HL-60 (cell line): ENCODE measurements at regions not wholly inside any gene's neighbourhood (a gene's known extent, or its start where the extent isn't known, plus 50 kb on each side); places are given as distances from the start of the nearest gene placed in this dataset.

Experiments
- DNase-seq, 2 experiments: peaks; one replicate each; pipeline ENCODE4 v3.0.0-alpha.2; 2010 to 2020; ENCODE audit warnings: low read depth in 1 of 2, low spot score in 1 of 2
- H3K27ac ChIP-seq: fragments of 250-450 bp; sonication (Bioruptor Pico); replicated peaks from 2 replicates; pipeline ENCODE4 v1.5.1; 2020; ENCODE audit warnings: mild to moderate bottlenecking, moderate library complexity
- H3K27me3 ChIP-seq: fragments of 250-450 bp; sonication (Bioruptor Pico); 2 replicates; pipeline ENCODE4 v1.5.1; 2021; ENCODE audit warnings: mild to moderate bottlenecking, moderate library complexity; ENCODE audit not compliant: insufficient read depth, poor library complexity, severe bottlenecking
- H3K4me3 ChIP-seq: replicated peaks from 2 replicates; pipeline ENCODE4 v1.5.1; 2011; ENCODE audit warnings: mild to moderate bottlenecking, control low read depth, low read length; ENCODE audit not compliant: insufficient read depth
- GABPA ChIP-seq: IDR thresholded peaks from 2 replicates; pipeline ENCODE4 v1.6.1; 2012; ENCODE audit warnings: low read depth
- POLR2AphosphoS5 ChIP-seq: IDR thresholded peaks from 2 replicates; pipeline ENCODE4 v1.6.1; 2012; ENCODE audit warnings: low read depth
- SPI1 ChIP-seq: IDR thresholded peaks from 2 replicates; pipeline ENCODE4 v1.6.1; 2012; ENCODE audit warnings: low read depth, mild to moderate bottlenecking, borderline replicate concordance
- TF ChIP-seq, protein P1 (sequence below): IDR thresholded peaks from one replicate; pipeline ENCODE4 v1.5.1; 2011; ENCODE audit warnings: low read length, control low read depth, inconsistent platforms; ENCODE audit not compliant: insufficient read depth
- TF ChIP-seq, protein P2 (sequence below): IDR thresholded peaks from 2 replicates; pipeline ENCODE4 v1.6.1; 2012; ENCODE audit warnings: low read depth; ENCODE audit not compliant: insufficient replicate concordance

GRCh38 chr1:113282893-113283285 is 107.4 kb upstream of the MAGI3 start:
- Histone ChIP-seq H3K27ac (no peak overlapping the region), H3K4me3 (no peak overlapping the region), H3K27me3 (no peaks in the 10 kb centered on the region)
- TF ChIP-seq, protein P1, sequence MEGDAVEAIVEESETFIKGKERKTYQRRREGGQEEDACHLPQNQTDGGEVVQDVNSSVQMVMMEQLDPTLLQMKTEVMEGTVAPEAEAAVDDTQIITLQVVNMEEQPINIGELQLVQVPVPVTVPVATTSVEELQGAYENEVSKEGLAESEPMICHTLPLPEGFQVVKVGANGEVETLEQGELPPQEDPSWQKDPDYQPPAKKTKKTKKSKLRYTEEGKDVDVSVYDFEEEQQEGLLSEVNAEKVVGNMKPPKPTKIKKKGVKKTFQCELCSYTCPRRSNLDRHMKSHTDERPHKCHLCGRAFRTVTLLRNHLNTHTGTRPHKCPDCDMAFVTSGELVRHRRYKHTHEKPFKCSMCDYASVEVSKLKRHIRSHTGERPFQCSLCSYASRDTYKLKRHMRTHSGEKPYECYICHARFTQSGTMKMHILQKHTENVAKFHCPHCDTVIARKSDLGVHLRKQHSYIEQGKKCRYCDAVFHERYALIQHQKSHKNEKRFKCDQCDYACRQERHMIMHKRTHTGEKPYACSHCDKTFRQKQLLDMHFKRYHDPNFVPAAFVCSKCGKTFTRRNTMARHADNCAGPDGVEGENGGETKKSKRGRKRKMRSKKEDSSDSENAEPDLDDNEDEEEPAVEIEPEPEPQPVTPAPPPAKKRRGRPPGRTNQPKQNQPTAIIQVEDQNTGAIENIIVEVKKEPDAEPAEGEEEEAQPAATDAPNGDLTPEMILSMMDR: no peak
- no peak for TF ChIP-seq POLR2AphosphoS5
- TF ChIP-seq SPI1: no peak
- TF ChIP-seq GABPA: no peak
- TF ChIP-seq, protein P2, sequence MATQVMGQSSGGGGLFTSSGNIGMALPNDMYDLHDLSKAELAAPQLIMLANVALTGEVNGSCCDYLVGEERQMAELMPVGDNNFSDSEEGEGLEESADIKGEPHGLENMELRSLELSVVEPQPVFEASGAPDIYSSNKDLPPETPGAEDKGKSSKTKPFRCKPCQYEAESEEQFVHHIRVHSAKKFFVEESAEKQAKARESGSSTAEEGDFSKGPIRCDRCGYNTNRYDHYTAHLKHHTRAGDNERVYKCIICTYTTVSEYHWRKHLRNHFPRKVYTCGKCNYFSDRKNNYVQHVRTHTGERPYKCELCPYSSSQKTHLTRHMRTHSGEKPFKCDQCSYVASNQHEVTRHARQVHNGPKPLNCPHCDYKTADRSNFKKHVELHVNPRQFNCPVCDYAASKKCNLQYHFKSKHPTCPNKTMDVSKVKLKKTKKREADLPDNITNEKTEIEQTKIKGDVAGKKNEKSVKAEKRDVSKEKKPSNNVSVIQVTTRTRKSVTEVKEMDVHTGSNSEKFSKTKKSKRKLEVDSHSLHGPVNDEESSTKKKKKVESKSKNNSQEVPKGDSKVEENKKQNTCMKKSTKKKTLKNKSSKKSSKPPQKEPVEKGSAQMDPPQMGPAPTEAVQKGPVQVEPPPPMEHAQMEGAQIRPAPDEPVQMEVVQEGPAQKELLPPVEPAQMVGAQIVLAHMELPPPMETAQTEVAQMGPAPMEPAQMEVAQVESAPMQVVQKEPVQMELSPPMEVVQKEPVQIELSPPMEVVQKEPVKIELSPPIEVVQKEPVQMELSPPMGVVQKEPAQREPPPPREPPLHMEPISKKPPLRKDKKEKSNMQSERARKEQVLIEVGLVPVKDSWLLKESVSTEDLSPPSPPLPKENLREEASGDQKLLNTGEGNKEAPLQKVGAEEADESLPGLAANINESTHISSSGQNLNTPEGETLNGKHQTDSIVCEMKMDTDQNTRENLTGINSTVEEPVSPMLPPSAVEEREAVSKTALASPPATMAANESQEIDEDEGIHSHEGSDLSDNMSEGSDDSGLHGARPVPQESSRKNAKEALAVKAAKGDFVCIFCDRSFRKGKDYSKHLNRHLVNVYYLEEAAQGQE: no peak
- DNase-seq: no peak

GRCh38 chr1:113283914-113284313 is 106.4 kb upstream of the MAGI3 start:
- H3K27ac ChIP-seq: no peak overlapping the region
- no peak overlapping the region for H3K4me3 ChIP-seq
- TF ChIP-seq GABPA: no peak
- no peak for TF ChIP-seq POLR2AphosphoS5
- TF ChIP-seq SPI1: no peak
- TF ChIP-seq, protein P1: no peak
- TF ChIP-seq, protein P2: no peak
- H3K27me3 ChIP-seq: no peaks in the 10 kb centered on the region
- no peak for DNase-seq

- H3K27ac ChIP-seq: no peak overlapping the region
- H3K27me3 ChIP-seq: peaks cover 2% of the 10 kb centered on the region
- DNase-seq: no peak
- no peak for TF ChIP-seq POLR2AphosphoS5
- no peak for TF ChIP-seq SPI1
- TF ChIP-seq GABPA: no peak
- TF ChIP-seq, protein P2: no peak
- TF ChIP-seq, protein P1: no peak
- H3K4me3 ChIP-seq: no peak overlapping the region
Observed at GRCh38 chr1:113286156-113286555, 104.2 kb upstream of the MAGI3 start.
